ENCODE measurements at regions not wholly inside any gene's neighbourhood (a gene's known extent, or its start where the extent isn't known, plus 50 kb on each side); places are given as distances from the start of the nearest gene placed in this dataset.

DNA sequence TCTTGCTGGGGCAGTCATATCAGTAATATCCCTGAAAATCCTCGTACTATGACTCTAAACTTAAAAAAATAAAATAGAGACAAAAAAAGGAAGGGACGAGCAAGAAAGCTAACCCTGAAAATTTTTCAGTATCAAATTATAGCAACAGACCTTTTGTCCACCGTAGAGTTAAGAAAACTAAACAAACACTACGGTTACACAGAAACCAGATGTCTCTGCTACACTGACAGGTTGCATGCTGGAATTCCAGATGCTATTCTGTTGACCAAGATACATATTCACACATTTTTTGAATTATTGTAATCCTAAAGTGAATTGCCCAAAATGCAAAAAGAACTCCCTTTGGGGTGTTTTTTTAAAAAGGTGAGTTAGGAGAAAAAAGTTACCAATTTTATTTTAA is 66.9 kb upstream of the SELENOP start:
- TF ChIP-seq ZBTB21 (CRISPR knock-in tag; IDR thresholded peaks at IDR 0.05; ENCODE audit: borderline replicate concordance), result no peak
- TF ChIP-seq, protein P1, sequence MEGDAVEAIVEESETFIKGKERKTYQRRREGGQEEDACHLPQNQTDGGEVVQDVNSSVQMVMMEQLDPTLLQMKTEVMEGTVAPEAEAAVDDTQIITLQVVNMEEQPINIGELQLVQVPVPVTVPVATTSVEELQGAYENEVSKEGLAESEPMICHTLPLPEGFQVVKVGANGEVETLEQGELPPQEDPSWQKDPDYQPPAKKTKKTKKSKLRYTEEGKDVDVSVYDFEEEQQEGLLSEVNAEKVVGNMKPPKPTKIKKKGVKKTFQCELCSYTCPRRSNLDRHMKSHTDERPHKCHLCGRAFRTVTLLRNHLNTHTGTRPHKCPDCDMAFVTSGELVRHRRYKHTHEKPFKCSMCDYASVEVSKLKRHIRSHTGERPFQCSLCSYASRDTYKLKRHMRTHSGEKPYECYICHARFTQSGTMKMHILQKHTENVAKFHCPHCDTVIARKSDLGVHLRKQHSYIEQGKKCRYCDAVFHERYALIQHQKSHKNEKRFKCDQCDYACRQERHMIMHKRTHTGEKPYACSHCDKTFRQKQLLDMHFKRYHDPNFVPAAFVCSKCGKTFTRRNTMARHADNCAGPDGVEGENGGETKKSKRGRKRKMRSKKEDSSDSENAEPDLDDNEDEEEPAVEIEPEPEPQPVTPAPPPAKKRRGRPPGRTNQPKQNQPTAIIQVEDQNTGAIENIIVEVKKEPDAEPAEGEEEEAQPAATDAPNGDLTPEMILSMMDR (IDR thresholded peaks at IDR 0.05), result no peak
- no peak for TF ChIP-seq TEAD4 (CRISPR knock-in tag; IDR thresholded peaks at IDR 0.05)
- TF ChIP-seq, protein P2, sequence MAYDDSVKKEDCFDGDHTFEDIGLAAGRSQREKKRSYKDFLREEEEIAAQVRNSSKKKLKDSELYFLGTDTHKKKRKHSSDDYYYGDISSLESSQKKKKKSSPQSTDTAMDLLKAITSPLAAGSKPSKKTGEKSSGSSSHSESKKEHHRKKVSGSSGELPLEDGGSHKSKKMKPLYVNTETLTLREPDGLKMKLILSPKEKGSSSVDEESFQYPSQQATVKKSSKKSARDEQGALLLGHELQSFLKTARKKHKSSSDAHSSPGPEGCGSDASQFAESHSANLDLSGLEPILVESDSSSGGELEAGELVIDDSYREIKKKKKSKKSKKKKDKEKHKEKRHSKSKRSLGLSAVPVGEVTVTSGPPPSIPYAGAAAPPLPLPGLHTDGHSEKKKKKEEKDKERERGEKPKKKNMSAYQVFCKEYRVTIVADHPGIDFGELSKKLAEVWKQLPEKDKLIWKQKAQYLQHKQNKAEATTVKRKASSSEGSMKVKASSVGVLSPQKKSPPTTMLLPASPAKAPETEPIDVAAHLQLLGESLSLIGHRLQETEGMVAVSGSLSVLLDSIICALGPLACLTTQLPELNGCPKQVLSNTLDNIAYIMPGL (CRISPR knock-in tag; IDR thresholded peaks at IDR 0.05), result no peak
- TF ChIP-seq, protein P3, sequence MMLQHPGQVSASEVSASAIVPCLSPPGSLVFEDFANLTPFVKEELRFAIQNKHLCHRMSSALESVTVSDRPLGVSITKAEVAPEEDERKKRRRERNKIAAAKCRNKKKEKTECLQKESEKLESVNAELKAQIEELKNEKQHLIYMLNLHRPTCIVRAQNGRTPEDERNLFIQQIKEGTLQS (CRISPR knock-in tag; conservative IDR thresholded peaks at IDR 0.05), result no peak
- no peak for TF ChIP-seq CBFB (CRISPR knock-in tag; IDR thresholded peaks at IDR 0.05; ENCODE audit: low read depth)
- TF ChIP-seq, protein P4, sequence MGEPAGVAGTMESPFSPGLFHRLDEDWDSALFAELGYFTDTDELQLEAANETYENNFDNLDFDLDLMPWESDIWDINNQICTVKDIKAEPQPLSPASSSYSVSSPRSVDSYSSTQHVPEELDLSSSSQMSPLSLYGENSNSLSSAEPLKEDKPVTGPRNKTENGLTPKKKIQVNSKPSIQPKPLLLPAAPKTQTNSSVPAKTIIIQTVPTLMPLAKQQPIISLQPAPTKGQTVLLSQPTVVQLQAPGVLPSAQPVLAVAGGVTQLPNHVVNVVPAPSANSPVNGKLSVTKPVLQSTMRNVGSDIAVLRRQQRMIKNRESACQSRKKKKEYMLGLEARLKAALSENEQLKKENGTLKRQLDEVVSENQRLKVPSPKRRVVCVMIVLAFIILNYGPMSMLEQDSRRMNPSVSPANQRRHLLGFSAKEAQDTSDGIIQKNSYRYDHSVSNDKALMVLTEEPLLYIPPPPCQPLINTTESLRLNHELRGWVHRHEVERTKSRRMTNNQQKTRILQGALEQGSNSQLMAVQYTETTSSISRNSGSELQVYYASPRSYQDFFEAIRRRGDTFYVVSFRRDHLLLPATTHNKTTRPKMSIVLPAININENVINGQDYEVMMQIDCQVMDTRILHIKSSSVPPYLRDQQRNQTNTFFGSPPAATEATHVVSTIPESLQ (CRISPR knock-in tag; IDR thresholded peaks at IDR 0.05), result no peak
- no peak for TF ChIP-seq TEAD1 (CRISPR knock-in tag; IDR thresholded peaks at IDR 0.05)
- TF ChIP-seq NFYB (CRISPR knock-in tag; conservative IDR thresholded peaks at IDR 0.05; ENCODE audit: low read depth), result no peak
- no peak for TF ChIP-seq FOXK1 (CRISPR knock-in tag; IDR thresholded peaks at IDR 0.05)
- TF ChIP-seq, protein P5, sequence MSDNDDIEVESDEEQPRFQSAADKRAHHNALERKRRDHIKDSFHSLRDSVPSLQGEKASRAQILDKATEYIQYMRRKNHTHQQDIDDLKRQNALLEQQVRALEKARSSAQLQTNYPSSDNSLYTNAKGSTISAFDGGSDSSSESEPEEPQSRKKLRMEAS (CRISPR knock-in tag; IDR thresholded peaks at IDR 0.05), result no peak
- no peak for TF ChIP-seq JUN (CRISPR knock-in tag; IDR thresholded peaks at IDR 0.05)
- TF ChIP-seq, protein P6, sequence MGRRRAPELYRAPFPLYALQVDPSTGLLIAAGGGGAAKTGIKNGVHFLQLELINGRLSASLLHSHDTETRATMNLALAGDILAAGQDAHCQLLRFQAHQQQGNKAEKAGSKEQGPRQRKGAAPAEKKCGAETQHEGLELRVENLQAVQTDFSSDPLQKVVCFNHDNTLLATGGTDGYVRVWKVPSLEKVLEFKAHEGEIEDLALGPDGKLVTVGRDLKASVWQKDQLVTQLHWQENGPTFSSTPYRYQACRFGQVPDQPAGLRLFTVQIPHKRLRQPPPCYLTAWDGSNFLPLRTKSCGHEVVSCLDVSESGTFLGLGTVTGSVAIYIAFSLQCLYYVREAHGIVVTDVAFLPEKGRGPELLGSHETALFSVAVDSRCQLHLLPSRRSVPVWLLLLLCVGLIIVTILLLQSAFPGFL (CRISPR knock-in tag; IDR thresholded peaks at IDR 0.05; ENCODE audit: borderline replicate concordance), result no peak

Data from WTC11 (cell line).